ENCODE measurements at regions not wholly inside any gene's neighbourhood (a gene's known extent, or its start where the extent isn't known, plus 50 kb on each side); places are given as distances from the start of the nearest gene placed in this dataset.

DNA sequence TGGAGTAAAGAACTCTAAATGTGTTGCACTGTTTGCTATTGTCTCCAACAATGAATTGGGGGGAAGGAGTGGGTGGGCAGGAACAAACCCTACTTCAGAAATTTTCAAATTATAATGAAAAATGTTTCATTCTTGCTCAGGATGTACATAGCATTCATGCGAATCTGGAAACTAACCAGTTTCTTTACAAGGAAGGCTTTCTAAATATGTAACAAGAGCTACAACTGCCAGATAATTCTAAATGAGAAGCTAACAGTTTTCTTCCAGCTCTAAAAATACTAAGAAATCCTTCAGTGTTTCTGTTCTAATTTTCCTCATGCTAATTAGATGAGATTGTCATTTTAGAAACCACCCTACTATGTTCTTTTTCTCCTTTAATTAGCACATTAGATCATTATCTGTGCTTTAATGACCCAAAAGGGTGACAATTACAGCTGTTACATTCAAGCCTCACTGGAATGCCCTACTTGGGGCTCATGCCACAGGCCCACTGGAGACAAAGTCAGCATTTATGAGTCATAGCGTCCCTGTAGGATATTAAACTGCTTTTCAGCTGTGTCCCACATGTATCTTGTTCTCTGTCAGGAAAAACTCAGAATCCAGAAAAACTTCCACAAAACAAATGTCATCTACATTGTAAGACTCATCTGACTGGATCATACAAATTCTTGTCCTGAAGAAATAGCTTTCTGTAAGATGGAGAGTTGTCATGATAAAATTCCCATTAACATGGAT, 804.6 kb upstream of the CXADR start:
- DNase-seq: no peak

DNA sequence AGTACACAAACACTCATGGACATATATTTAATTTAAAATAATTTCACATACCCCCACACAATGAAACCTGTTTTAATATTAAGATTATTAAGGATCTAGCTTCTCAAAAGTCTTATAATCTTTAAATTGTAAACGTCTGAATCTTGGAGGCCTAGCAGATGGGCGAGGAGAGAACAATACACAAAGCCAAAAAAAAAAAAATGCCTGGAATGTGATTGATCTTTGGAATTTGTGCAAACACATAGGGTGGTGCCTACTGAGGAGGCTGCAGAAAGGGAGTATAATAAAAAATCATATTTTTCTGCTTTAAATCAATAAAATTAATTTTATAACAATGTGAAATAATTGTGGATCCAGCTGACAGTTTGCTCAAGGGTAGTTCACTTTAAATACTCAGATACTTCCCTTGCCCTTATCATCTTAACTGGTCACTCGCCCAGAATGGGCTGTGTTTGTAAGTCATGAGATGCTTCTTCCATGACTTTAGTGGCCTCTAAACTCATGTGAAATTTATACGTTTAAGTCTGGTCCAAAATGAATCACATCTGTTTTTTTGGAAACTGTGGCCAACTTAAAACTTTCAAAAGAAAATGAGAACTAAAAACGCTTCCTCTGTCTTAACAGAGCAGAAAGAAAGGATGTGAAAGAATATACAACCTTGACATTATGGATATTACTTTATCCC, 802.8 kb upstream of the CXADR start:
- no peak for DNase-seq

GRCh38 chr21:16711757-16712156, 801.1 kb upstream of the CXADR start:
- no peak for DNase-seq

DNA sequence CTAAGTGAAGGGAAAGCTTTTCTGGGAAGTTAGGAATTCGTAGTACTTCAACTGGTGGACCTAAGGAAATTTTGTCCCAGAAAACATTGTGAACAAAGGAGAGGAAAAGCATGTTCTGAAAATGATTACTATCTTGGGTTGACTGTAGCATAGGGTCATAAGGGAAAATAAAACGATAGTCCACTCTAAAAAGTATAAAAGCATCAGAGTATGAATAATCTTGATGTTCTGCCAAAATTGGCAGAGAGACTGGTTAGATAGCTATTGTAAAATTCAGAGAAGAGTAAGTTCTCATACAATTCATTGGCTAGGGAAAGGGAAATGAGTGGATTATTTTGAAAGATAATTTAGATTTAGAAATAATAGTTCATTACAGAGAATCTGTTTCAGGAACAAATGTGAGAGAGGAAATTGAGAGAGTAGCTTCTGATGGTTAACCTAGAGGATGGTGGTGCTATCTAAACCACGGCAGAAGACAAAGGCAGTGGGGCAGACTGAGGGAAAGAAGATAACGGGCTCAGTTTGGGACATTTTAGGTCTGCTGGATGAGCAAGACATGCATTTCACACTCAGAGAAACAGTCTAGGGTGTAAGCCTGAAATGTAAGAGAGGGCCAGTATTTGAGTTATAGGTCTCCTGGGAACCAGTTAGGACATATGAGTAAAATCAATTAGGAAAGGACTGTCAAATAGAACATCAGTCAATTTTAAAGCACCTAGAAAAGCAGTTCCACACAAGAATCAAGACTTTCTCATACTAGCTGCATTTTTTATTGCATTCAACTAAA, 799.3 kb upstream of the CXADR start:
- no peak for DNase-seq

GRCh38 chr21:16740511-16740910, 772.3 kb upstream of the CXADR start:
- no peak for DNase-seq

GRCh38 chr21:16741141-16741665, 771.6 kb upstream of the CXADR start:
- no peak for DNase-seq

DNA sequence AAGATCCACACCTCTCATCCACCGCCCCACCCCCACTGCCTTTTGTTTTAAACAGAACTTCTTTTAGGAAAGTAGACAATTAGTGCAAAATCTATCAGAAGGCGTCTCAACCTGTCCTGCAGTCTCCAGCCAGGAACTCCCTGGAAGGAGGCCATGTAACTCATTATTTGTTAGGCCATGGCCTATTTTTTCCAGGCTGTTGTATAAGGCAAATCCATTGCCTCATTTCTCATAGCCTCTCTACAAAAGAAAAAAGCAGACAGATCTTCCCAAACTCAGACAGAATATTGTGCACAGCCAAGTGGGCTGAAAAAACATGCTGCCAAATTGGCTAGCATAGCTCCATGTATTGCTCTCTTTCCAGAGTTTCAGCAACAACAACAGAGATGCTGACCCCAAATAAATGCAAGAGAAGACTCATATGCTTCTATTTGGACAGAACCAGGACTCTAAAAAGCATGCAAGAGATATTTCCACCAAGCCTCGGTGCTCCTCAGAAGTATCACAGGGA, 770.7 kb upstream of the CXADR start:
- DNase-seq: no peak

- DNase-seq: no peak
These were observed 770.1 kb upstream of the CXADR start for GRCh38 chr21:16742741-16743140.

GRCh38 chr21:16743317-16743716, 769.5 kb upstream of the CXADR start:
- no peak for DNase-seq

GRCh38 chr21:16750926-16751325, 761.9 kb upstream of the CXADR start:
- no peak for DNase-seq

DNA sequence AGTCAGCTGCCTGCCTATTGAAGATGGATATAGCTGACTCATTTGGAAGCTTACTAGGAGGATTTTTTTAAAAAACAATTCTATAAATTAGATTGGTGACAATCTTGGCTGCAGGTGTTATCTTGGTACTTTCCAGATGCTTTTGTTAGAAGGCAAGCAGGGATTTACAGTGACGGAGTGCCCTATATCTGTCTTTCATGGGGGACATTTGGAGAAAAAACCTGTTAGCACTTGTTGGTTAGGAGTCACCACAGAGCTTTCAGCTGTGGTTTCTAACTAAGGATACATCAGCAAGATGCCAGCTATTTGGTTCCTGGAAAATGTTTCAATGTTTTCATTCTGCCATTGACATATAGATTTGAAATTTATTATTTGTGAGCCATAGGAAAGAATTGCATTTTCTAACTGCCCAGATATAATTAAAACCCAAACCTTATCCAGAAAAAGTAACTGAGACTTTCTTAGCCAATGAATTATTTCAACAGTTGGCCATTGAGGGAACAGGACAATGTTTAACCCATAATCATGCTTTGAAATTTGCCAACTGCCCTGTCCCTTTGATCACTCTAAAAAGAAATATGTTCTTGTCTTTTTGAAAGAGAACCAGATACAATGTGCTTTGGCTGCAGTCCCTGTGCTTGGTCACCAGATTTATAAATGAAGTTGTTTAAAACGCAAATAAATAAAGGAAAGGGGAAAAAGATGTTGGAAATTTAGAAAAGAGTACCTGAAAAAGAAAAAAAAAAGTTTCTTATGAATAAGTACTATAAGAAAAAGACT, 761.0 kb upstream of the CXADR start:
- DNase-seq: no peak

GRCh38 chr21:16752475-16752857, 760.4 kb upstream of the CXADR start:
- DNase-seq: no peak

DNA sequence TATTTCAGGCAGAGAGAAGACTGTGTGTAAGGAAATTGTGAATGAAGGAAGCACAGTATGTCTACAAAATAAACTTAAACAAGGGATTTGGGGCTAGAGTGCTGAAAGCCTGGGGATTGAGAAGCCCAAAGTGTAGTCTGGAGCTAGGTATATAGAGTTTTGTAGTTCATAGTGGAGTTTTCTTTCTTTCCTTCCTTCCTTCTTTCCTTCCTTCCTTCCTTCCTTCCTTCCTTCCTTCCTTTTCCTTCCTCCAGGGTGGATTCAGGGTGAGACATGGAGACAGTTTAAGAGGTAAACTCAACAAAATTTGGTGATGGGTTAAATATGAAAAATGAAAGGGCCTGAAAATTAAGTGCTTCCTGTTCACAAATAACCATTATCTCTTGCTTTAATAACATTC, 757.8 kb upstream of the CXADR start:
- no peak for DNase-seq

- DNase-seq: no peak
These were observed 745.6 kb upstream of the CXADR start for GRCh38 chr21:16767201-16767600.

DNA sequence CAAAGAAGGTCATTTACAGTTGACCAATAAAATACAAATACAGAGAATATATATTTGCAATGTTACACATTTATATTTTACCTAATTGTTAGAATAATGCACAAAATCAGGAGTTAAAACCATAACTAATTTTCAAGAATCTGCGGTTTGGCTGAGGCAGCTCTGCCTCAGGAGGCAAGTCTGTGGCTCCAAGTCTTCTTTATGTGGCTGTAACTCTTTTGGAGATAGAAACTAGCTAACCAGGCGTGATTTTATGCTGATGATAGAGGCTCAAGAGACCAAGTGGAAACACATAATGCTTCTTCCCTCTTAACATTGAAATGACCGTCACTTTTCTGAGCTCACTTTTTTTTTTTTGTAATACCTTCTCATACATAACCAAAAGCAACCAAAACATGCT, 744.7 kb upstream of the CXADR start:
- DNase-seq: no peak

GRCh38 chr21:16770266-16770665, 742.6 kb upstream of the CXADR start:
- no peak for DNase-seq

DNA sequence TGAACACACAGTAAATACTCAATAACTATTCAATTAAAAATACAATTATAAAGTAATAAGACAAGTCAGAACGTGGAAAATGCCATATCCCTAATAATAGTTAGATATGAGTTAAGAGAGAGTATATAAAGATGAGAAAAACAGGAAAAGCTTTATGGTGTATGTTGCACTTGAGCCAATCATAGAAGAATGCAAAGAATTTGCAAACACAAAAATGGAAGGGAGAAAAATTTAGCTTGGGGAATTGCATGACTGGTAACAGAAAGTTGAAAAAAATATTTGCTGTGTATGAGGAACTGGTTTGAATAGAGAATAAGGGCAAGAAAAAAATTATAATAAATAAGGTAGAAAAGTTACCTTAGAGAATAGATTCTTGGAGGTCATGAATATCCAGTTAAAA, 739.6 kb upstream of the CXADR start:
- DNase-seq: no peak

DNA sequence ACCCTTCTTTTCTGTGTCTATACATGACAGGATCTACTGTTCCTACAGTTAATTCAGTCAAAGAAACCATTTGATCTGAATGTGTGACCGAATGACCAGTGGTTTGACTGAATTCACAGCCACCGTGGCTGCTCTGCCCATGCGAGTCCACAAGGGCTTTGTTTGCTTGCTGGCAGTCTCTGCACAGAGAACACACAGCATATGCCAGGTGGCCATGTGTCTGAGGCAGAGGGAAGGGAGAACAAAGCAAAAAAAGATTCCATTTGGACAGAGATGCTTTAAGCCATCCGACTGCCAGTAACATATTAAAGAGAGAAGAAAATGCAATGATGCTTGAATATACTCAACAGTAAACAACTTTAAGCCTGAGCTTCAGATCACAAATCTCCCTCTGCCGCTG, 737.8 kb upstream of the CXADR start:
- no peak for DNase-seq

- no peak for DNase-seq
These were observed 735.7 kb upstream of the CXADR start for GRCh38 chr21:16777041-16777720.

- DNase-seq: no peak
These were observed 724.3 kb upstream of the CXADR start for GRCh38 chr21:16788584-16788983.

- DNase-seq: no peak
These were observed 723.2 kb upstream of the CXADR start for GRCh38 chr21:16789636-16790035.

- no peak for DNase-seq
These were observed 720.7 kb upstream of the CXADR start for GRCh38 chr21:16792101-16792500.
